PC-9 (cell line): ENCODE measurements at regions not wholly inside any gene's neighbourhood (a gene's known extent, or its start where the extent isn't known, plus 50 kb on each side); places are given as distances from the start of the nearest gene placed in this dataset.

Experiments
- BruUV-seq: library from RNA; stranded (reverse); fragments of 400-500 nt; replicated peaks from 2 replicates; lab custom pipeline; 2021; lab: Mats Ljungman, UMichigan
- CTCF ChIA-PET: fragments of 300-600 bp; sonication (Branson Sonifier 250); formaldehyde crosslinking; loops from one replicate; lab custom pipeline; 2022; ENCODE audit warnings: antibody characterized with exemption; lab: Charles Lee
- POLR2A ChIA-PET: fragments of 300-600 bp; sonication (Branson Sonifier 250); formaldehyde crosslinking; loops from one replicate; lab custom pipeline; 2022; ENCODE audit warnings: antibody characterized with exemption; ENCODE audit not compliant: unreplicated experiment; lab: Charles Lee
- DNase-seq, 2 experiments: peaks; one replicate each; pipeline versions ENCODE4 v3.0.0 to v3.0.0-alpha.2; 2015 to 2022; ENCODE audit warnings: mixed read lengths in 1 of 2
- H2AFZ ChIP-seq: fragments of 200-600 bp; sonication (generic); 2 replicates; pipeline ENCODE4 v1.8.1; 2017; ENCODE audit warnings: antibody characterized with exemption
- H3F3A ChIP-seq: fragments of 200-600 bp; sonication (generic); 2 replicates; pipeline ENCODE4 v1.8.1; 2017; ENCODE audit warnings: antibody characterized with exemption, mild to moderate bottlenecking, low read depth; ENCODE audit not compliant: insufficient read depth
- H3K27ac ChIP-seq: fragments of 200-600 bp; sonication (generic); 2 replicates; pipeline ENCODE4 v1.6.1; 2016; ENCODE audit warnings: mixed run types
- H3K27me3 ChIP-seq: fragments of 200-600 bp; sonication (generic); 2 replicates; pipeline ENCODE4 v1.6.1; 2016; ENCODE audit warnings: low read depth, mixed run types; ENCODE audit not compliant: insufficient read depth
- H3K36me3 ChIP-seq: fragments of 200-600 bp; sonication (generic); 2 replicates; pipeline ENCODE4 v1.6.1; 2016; ENCODE audit warnings: low read depth, mixed run types
- H3K4me1 ChIP-seq: fragments of 200-600 bp; sonication (generic); replicated peaks from 2 replicates; pipeline ENCODE4 v1.6.1; 2016; ENCODE audit warnings: mixed run types; ENCODE audit not compliant: insufficient read depth
- H3K4me2 ChIP-seq: fragments of 200-600 bp; sonication (generic); 2 replicates; pipeline ENCODE4 v1.6.1; 2017; ENCODE audit warnings: mixed run types
- H3K4me3 ChIP-seq: fragments of 200-600 bp; sonication (generic); 2 replicates; pipeline ENCODE4 v1.6.1; 2016; ENCODE audit warnings: mixed run types
- H3K79me2 ChIP-seq: fragments of 200-600 bp; sonication (generic); 2 replicates; pipeline ENCODE4 v1.6.1; 2017; ENCODE audit warnings: low read depth, mixed run types
- H3K9me2 ChIP-seq: fragments of 200-600 bp; sonication (generic); 2 replicates; pipeline ENCODE4 v1.8.1; 2017; ENCODE audit warnings: mild to moderate bottlenecking; ENCODE audit not compliant: insufficient read depth
- H3K9me3 ChIP-seq: fragments of 200-600 bp; sonication (generic); 2 replicates; pipeline ENCODE4 v1.8.1; 2016; ENCODE audit warnings: low read depth; ENCODE audit not compliant: insufficient read depth
- H4K20me1 ChIP-seq: fragments of 200-600 bp; sonication (generic); 2 replicates; pipeline ENCODE4 v1.8.1; 2017; ENCODE audit not compliant: insufficient read depth
- EZH2 ChIP-seq: fragments of 200-600 bp; sonication (generic); IDR thresholded peaks from 2 replicates; pipeline ENCODE4 v1.8.0; 2017; ENCODE audit warnings: antibody characterized with exemption, low read depth
- intact Hi-C: fragments of 100-400 bp; cut with micrococcal nuclease; formaldehyde crosslinking; loops from one replicate; pipeline ENCODE4 v1.10.0; 2022; ENCODE audit not compliant: unreplicated experiment
- TF ChIP-seq, protein P1 (sequence below): fragments of 200-600 bp; sonication (generic); conservative IDR thresholded peaks from 2 replicates; pipeline ENCODE4 v1.6.1; 2017; ENCODE audit warnings: mixed run types, antibody characterized with exemption, mild to moderate bottlenecking, moderate library complexity

DNA sequence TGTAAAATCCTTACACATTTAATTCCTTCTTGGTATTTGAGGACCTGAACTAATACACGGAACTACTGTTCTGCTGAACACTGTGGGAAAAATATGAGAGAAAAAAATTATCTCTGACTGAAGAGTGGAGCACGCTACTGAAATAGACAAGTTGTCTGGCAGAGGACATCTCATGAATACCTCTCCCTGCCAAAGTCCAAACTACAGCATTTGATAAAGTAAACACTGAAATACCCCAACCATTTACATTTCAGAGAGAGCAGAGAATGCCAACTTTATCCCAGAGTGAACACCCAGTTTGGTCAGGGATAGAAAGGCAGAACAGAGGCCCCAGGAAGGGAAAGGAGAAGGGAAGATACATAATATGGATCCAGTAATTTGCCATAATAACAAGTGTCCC, 920.7 kb downstream of the SQOR start:
- Histone ChIP-seq H4K20me1 (no peaks in the 10 kb centered on the region), H3K9me2 (no peaks in the 10 kb centered on the region), H3K36me3 (no peaks in the 10 kb centered on the region), H3K79me2 (no peaks in the 10 kb centered on the region), H2AFZ (no peak overlapping the region), H3K27ac (no peak overlapping the region), H3K4me2 (no peak overlapping the region), H3K27me3 (no peaks in the 10 kb centered on the region), H3K4me3 (no peak overlapping the region), H3K4me1 (no peaks in the 10 kb centered on the region), H3F3A (no peaks in the 10 kb centered on the region), H3K9me3 (no peaks in the 10 kb centered on the region)
- TF ChIP-seq, protein P1, sequence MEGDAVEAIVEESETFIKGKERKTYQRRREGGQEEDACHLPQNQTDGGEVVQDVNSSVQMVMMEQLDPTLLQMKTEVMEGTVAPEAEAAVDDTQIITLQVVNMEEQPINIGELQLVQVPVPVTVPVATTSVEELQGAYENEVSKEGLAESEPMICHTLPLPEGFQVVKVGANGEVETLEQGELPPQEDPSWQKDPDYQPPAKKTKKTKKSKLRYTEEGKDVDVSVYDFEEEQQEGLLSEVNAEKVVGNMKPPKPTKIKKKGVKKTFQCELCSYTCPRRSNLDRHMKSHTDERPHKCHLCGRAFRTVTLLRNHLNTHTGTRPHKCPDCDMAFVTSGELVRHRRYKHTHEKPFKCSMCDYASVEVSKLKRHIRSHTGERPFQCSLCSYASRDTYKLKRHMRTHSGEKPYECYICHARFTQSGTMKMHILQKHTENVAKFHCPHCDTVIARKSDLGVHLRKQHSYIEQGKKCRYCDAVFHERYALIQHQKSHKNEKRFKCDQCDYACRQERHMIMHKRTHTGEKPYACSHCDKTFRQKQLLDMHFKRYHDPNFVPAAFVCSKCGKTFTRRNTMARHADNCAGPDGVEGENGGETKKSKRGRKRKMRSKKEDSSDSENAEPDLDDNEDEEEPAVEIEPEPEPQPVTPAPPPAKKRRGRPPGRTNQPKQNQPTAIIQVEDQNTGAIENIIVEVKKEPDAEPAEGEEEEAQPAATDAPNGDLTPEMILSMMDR: no peak
- no peak for TF ChIP-seq EZH2
- no TSS peak for BruUV-seq
- intact Hi-C loops: no loop called here
- POLR2A ChIA-PET: no interaction called here
- DNase-seq: no peak
- CTCF ChIA-PET: no interaction called here

DNA sequence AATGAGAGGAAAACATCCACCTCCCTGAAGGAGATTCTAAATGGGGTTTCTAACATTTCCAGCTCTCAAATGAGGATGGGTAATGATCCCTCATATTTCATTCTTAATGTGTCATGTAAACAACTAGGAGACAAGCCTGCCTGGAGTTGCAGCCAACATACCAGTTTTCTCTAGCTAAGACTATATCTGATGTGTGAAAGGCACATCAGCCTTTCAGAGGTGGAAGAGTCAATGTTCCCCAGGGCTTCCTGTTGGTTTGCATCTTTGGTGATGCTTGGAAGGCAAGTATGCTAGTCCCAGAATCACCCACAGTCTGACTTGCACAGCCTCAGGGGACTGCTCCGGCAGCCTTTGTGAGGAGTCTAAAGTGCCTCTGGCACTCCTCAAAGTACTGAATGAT, 921.2 kb downstream of the SQOR start:
- Histone ChIP-seq H3K9me2 (no peaks in the 10 kb centered on the region), H3K9me3 (no peaks in the 10 kb centered on the region), H2AFZ (no peak overlapping the region), H3F3A (no peaks in the 10 kb centered on the region), H3K4me3 (no peak overlapping the region), H3K27me3 (no peaks in the 10 kb centered on the region), H3K4me2 (no peak overlapping the region), H3K36me3 (no peaks in the 10 kb centered on the region), H3K4me1 (no peaks in the 10 kb centered on the region), H3K27ac (no peak overlapping the region), H4K20me1 (no peaks in the 10 kb centered on the region), H3K79me2 (no peaks in the 10 kb centered on the region)
- no peak for TF ChIP-seq EZH2
- TF ChIP-seq, protein P1: no peak
- DNase-seq: no peak
- BruUV-seq: no TSS peak
- POLR2A ChIA-PET: no interaction called here
- intact Hi-C loops: no loop called here
- CTCF ChIA-PET: no interaction called here

DNA sequence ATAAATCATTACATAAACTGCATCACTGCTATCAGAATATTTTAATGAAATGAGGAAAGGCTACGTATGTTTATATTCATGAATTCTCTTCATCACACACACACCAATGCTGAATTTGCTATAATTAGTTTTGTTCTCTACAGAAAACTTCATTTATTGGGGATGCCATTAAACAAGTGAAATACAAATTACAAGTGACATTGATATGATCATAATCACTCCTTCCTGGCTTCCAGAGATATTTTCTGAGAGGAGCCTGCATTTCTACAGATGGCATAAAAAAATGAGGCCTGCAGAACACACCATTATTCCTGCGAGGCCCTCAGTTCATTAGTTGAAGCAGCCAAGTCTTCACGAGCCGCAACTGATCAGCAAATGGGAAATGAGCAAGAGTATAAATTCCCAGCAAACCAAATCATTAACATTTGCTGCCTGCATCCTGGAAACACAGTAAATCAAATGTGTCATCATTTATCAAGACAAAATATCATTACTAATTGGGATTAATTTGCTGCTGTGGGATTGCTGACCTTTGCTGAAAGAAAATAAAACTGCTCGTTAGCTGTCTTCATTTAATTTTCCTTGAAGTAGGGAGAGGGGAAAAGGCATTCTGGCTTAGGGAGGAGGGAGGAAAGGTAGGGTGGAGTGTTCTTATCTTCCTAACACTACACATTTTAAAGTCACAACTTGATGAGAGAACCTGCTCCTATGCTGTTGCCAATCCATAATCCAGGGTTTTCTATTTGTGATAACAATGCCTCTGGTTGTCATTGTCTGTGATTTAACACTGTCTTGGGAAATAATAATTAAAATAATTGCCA, 921.9 kb downstream of the SQOR start:
- BruUV-seq: no TSS peak
- TF ChIP-seq, protein P1: no peak
- TF ChIP-seq EZH2: no peak
- Histone ChIP-seq H3K27me3 (no peaks in the 10 kb centered on the region), H3K4me2 (no peak overlapping the region), H3K9me3 (no peaks in the 10 kb centered on the region), H3K79me2 (no peaks in the 10 kb centered on the region), H3K9me2 (no peaks in the 10 kb centered on the region), H3F3A (no peaks in the 10 kb centered on the region), H3K36me3 (no peaks in the 10 kb centered on the region), H3K4me3 (no peak overlapping the region), H3K4me1 (no peaks in the 10 kb centered on the region), H2AFZ (no peak overlapping the region), H4K20me1 (no peaks in the 10 kb centered on the region), H3K27ac (no peak overlapping the region)
- no peak for DNase-seq
- ChIA-PET POLR2A (no interaction called here), CTCF (no interaction called here)
- intact Hi-C loops: no loop called here
